GM21381 (cell line): ENCODE measurements at regions not wholly inside any gene's neighbourhood (a gene's known extent, or its start where the extent isn't known, plus 50 kb on each side); places are given as distances from the start of the nearest gene placed in this dataset.
A peak's percentile ranks its signal among the peaks of the same experiment; 100 is the strongest.

Source experiments
- ATAC-seq: cut with Tn5 transposase; IDR thresholded peaks from one replicate; pipeline ENCODE4 v1.9.1; 2021; ENCODE audit warnings: mild to moderate bottlenecking, moderate library complexity; ENCODE audit not compliant: unreplicated experiment

- ATAC-seq = no peak
Measured at GRCh38 chr12:107567876-107568619, 117.6 kb upstream of the PWP1 start.

- no peak for ATAC-seq
Measured at GRCh38 chr12:107568718-107569117, 116.9 kb upstream of the PWP1 start.

GRCh38 chr12:107570721-107571120 is 114.9 kb upstream of the PWP1 start:
- no peak for ATAC-seq

- no peak for ATAC-seq
Measured at GRCh38 chr12:107571492-107571891, 114.1 kb upstream of the PWP1 start.

- ATAC-seq = no peak
Measured at GRCh38 chr12:107574691-107575090, 110.9 kb upstream of the PWP1 start.

GRCh38 chr12:107580750-107581618 is 104.6 kb upstream of the PWP1 start:
- ATAC-seq = no peak

- no peak for ATAC-seq
Measured at GRCh38 chr12:107581619-107582015, 104.0 kb upstream of the PWP1 start.

GRCh38 chr12:107583551-107583950 is 102.0 kb upstream of the PWP1 start:
- ATAC-seq = no peak

GRCh38 chr12:107584563-107584962 is 101.0 kb upstream of the PWP1 start:
- ATAC-seq = no peak

- ATAC-seq = no peak
Measured at GRCh38 chr12:107586256-107586970, 99.2 kb upstream of the PWP1 start.

- no peak for ATAC-seq
Measured at GRCh38 chr12:107590413-107590812, 95.2 kb upstream of the PWP1 start.

GRCh38 chr12:107590814-107591375 is 94.7 kb upstream of the PWP1 start:
- ATAC-seq = no peak

- no peak for ATAC-seq
Measured at GRCh38 chr12:107593713-107594381, 91.8 kb upstream of the PWP1 start.

GRCh38 chr12:107594995-107595394 is 90.6 kb upstream of the PWP1 start:
- no peak for ATAC-seq

GRCh38 chr12:107597695-107598410 is 87.7 kb upstream of the PWP1 start:
- peak; percentile 50 for ATAC-seq

GRCh38 chr12:107598906-107599305 is 86.7 kb upstream of the PWP1 start:
- no peak for ATAC-seq

GRCh38 chr12:107600581-107601144 is 84.9 kb upstream of the PWP1 start:
- ATAC-seq = no peak

GRCh38 chr12:107602446-107602845 is 83.2 kb upstream of the PWP1 start:
- no peak for ATAC-seq

GRCh38 chr12:107605293-107605692 is 80.3 kb upstream of the PWP1 start:
- no peak for ATAC-seq
